GM12872 (cell line): ENCODE measurements at regions not wholly inside any gene's neighbourhood (a gene's known extent, or its start where the extent isn't known, plus 50 kb on each side); places are given as distances from the start of the nearest gene placed in this dataset.

Source experiments
- TF ChIP-seq, protein P1 (sequence below): IDR thresholded peaks from 3 replicates; pipeline ENCODE4 v1.5.1; 2011; ENCODE audit warnings: low read depth, mild to moderate bottlenecking, low read length, moderate library complexity; ENCODE audit not compliant: insufficient read depth

DNA sequence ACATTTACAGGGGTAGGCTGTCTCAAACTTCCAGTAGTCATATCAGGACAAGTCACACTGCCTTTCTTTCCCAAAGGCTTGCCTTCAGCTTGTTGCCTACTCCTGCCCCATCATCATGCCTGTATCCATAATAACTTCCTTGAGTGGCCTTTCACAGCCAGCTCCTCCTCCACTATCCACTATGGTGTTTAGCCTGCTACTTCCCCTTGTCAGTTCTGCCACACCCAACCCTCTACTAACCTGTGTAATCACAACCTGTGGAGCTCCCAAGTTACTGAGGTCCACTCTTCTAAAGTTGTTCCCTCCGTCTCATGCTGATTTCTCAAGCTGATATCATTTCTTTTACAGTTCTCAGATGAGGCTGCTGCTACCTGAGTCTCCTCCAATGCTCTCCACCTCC lies 159.9 kb downstream of the BMP4 start:
- TF ChIP-seq, protein P1, sequence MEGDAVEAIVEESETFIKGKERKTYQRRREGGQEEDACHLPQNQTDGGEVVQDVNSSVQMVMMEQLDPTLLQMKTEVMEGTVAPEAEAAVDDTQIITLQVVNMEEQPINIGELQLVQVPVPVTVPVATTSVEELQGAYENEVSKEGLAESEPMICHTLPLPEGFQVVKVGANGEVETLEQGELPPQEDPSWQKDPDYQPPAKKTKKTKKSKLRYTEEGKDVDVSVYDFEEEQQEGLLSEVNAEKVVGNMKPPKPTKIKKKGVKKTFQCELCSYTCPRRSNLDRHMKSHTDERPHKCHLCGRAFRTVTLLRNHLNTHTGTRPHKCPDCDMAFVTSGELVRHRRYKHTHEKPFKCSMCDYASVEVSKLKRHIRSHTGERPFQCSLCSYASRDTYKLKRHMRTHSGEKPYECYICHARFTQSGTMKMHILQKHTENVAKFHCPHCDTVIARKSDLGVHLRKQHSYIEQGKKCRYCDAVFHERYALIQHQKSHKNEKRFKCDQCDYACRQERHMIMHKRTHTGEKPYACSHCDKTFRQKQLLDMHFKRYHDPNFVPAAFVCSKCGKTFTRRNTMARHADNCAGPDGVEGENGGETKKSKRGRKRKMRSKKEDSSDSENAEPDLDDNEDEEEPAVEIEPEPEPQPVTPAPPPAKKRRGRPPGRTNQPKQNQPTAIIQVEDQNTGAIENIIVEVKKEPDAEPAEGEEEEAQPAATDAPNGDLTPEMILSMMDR: no peak

DNA sequence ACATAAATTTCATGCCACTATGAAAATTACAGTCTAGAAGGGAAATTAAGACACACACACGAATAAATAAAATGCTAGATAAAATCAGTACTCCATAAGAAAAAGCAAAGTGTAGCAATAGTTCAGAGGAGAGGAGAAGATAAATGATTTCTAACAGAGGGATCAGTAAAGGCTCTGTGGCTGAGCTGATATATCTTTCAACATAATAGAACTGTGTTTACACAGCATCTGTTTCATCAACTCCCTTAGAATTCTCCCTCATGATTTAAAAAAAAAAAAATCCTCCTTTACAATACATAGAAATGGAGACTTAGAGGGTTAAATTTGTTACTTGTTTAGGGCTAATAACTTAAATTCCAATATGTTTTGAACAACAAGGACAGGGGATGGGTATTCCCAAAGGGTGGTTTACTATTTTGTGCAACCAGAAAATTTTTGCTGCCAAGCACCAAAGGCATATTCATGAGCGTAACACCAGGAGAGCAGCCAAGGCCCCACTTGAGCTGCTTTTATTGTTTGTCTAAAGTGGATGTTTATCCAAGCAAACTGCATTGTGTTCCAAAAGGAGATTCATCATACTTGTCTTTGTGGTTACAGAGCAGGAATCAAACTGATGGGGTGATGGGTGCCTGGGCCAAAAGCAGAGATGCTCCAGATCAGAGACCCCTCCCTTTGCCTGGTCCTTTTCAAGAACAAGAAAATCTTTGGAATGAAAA lies 162.7 kb downstream of the BMP4 start:
- TF ChIP-seq, protein P1: no peak

DNA sequence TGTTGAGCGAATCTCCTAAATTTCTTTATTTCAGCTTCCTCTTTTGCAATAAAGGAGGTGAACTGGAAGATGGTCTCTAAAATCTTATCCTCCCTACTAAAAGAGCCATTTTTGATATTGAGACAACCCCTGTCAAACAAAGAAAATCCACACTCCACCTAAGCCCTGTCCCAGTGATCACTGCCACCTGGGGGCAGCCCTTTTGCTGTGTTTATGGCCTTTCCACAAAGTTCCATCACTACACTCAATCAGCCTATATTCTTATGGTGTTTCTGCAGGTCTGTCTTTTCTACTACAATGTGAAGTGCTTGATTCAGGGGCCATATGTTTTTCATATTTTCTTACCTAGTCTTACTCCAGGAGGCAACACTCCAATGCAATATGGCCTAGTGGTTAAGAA lies 163.7 kb downstream of the BMP4 start:
- TF ChIP-seq, protein P1: peak; percentile 22; the same call in 1 of the 3 replicates

DNA sequence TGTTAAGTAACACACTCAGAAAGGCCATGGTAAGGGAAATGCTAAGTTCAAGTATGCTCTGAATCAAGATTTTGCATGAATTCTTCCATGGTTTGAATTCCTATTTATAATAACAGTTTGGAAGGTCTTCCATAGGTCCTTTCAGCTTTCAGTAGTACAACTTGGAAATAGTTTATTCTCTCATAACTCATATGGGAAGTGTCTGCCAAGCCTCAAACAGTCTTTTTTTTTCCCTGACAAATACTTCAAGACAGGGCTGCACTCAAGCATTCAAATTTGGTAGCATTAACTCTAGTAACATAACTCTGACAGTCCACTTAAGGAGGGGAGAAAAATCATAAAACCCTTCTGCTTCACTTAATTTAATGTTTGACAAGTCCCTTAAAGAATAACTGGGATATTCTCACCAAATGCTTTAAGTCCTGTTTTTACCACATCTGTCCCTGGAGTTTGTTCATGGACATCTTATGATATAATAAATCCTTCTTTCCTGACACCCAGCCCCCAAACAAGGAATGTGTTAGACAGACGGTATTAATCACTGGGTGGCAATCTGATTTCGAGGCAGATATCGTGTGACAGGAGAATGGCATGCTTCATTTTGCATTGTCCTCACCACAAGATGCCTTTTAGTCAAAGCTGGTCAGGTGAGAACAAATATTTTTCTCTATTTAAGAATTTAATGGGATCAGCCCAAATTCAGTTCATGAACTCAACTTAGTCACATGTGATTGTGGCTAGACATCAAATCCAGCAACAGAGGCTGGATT lies 165.7 kb downstream of the BMP4 start:
- TF ChIP-seq, protein P1: no peak

DNA sequence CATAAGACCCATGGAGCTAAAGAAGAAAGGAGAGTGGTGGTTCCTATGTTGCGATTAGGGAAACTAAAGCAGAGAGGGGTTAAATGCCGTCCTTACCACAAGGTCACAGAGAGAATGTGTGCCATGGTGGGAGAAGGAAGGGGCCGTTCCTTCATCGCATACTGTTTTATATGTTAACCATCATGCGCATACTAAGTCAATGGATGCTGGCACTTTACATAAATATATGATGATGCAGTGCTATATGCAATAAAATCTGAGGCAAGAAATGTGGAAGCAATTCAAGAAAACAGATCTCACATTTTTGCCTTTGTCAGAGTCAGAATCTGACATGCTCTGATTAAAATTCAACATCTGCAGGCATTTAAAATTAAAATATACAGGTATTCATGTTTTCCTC lies 168.1 kb downstream of the BMP4 start:
- TF ChIP-seq, protein P1: no peak

DNA sequence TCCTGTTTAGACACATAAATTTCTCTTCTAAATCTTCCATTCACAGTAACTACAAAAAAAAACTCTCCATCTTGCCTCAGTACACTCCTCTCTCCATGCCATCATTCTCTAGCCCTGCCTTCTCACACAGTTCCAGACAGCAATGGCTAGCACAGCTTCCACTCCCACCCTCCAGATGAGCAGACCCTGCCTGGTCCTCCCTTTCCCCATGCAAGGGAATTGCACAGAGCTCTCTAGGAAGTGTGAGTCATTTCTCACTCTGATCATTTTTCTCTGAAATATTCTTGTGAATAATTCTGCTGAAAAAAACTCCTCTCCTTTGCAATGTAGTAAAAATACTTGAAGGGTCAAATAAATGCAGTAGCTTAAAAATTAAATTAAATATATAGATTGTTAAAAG lies 170.6 kb downstream of the BMP4 start:
- TF ChIP-seq, protein P1: no peak

DNA sequence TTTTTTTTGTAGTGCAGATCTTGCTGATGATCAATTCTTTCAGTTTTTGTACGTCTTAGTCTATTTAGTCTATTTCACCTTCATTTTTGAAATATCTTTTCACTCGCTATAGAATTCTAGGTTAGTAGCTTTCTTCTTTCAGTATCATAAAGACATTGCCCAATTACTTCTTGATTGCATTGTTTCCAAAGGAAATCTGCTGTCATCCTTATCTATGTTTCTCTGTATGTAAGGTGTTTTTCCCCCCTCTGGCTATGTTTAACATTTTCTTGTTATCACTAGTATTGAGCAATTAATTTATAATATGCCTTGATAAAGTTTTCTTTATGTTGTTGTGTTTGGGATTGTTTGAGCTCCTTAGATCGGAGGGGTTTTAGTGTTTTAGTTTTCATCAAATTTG lies 171.9 kb downstream of the BMP4 start:
- TF ChIP-seq, protein P1: no peak
